ENCODE measurements at regions not wholly inside any gene's neighbourhood (a gene's known extent, or its start where the extent isn't known, plus 50 kb on each side); places are given as distances from the start of the nearest gene placed in this dataset.

GRCh38 chr12:112591488-112591887 lies 172.7 kb downstream of the PTPN11 start:
- TF ChIP-seq CTCF (IDR thresholded peaks at IDR 0.05; ENCODE audit: low read depth, low read length), result no peak
- TF ChIP-seq EZH2phosphoT487 (IDR thresholded peaks at IDR 0.05; ENCODE audit: low read depth), result no peak
